ENCODE measurements at regions not wholly inside any gene's neighbourhood (a gene's known extent, or its start where the extent isn't known, plus 50 kb on each side); places are given as distances from the start of the nearest gene placed in this dataset.

DNA sequence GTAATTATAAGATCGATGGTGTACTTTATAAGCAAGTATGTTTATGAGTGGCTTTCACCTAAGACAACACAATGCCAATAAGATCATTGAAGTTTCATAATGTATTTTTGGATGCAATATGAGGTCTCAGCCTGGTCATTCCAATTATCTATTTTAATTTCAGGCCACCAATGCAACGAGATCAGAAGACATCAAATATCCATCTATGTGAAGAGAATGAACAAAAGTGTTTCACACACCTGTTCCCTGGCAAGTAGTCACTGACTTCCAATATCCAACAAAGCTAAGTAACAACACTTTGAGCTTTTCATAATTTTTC, 53.6 kb upstream of the TMCO5A start:
- Mint-ChIP-seq H3K36me3 (ENCODE audit: low read depth) (no peaks in the 10 kb centered on the region), H3K27me3 (peaks cover 8% of the 10 kb centered on the region), H3K4me3 (no peak overlapping the region), H3K9me3 (no peaks in the 10 kb centered on the region), H3K4me1 (ENCODE audit: low read depth) (no peaks in the 10 kb centered on the region), H3K27ac (no peak overlapping the region)
- POLR2A ChIA-PET: no interaction called here
- CTCF ChIA-PET: interaction anchor here (0.7 to 2.5 kb wide), 6 partner anchors 10 to 182 kb away, joined by 3 to 6 read pairs (median 4); no protein-coding TSS in a partner anchor
- TF ChIP-seq, protein P1, sequence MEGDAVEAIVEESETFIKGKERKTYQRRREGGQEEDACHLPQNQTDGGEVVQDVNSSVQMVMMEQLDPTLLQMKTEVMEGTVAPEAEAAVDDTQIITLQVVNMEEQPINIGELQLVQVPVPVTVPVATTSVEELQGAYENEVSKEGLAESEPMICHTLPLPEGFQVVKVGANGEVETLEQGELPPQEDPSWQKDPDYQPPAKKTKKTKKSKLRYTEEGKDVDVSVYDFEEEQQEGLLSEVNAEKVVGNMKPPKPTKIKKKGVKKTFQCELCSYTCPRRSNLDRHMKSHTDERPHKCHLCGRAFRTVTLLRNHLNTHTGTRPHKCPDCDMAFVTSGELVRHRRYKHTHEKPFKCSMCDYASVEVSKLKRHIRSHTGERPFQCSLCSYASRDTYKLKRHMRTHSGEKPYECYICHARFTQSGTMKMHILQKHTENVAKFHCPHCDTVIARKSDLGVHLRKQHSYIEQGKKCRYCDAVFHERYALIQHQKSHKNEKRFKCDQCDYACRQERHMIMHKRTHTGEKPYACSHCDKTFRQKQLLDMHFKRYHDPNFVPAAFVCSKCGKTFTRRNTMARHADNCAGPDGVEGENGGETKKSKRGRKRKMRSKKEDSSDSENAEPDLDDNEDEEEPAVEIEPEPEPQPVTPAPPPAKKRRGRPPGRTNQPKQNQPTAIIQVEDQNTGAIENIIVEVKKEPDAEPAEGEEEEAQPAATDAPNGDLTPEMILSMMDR (IDR thresholded peaks at IDR 0.05): peak; percentile 14
- DNase-seq (no peak), ATAC-seq (no peak)
- intact Hi-C loops (cut with micrococcal nuclease): no loop called here

DNA sequence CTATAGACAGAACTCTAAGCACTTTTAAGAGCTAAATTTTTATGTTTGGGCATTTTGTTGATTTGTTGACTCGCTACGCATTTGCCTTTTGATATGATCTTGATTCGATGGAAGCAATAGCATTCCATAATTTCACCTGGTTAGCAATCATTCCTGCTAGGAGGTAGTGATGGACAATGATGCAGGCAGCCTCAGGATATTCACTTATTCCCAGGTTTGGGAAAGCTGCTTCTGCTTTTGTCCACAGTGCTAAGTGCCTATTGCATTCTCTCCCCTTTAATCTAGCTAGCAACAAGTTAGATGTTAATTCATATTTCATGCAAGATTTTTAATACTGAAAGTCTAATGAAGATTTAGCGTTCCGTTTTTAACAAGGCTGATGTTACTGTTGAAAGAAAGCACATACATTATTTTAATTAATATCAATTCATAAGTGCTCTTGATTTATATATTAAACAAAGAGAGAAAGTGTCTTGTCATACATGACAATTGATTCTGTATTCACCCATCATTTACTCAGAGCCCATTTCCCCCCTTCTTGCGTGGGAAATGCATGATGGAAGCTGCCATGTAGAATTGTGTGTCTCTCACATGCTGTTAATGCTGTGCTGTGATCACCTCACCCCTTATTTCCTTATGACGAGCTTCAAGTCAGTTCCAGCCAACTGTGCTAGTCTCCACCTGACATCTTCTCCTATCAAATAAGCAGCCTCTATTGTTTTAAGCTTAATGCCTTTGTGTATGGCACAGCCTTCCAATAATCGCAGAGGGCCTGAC, 53.0 kb upstream of the TMCO5A start:
- no peak for DNase-seq
- no peak overlapping the region for H3K27ac Mint-ChIP-seq
- no peaks in the 10 kb centered on the region for H3K4me1 Mint-ChIP-seq (ENCODE audit: low read depth)
- peaks cover 8% of the 10 kb centered on the region for H3K27me3 Mint-ChIP-seq
- no peaks in the 10 kb centered on the region for H3K36me3 Mint-ChIP-seq (ENCODE audit: low read depth)
- POLR2A ChIA-PET: no interaction called here
- TF ChIP-seq, protein P1 (IDR thresholded peaks at IDR 0.05): no peak
- no peak for ATAC-seq
- intact Hi-C loops (cut with micrococcal nuclease): no loop called here
- CTCF ChIA-PET: interaction anchor here (0.6 to 2.5 kb wide), 7 partner anchors 10 to 1384 kb away, joined by 3 to 6 read pairs (median 3); no protein-coding TSS in a partner anchor
- H3K4me3 Mint-ChIP-seq: no peak overlapping the region
- H3K9me3 Mint-ChIP-seq: no peaks in the 10 kb centered on the region

DNA sequence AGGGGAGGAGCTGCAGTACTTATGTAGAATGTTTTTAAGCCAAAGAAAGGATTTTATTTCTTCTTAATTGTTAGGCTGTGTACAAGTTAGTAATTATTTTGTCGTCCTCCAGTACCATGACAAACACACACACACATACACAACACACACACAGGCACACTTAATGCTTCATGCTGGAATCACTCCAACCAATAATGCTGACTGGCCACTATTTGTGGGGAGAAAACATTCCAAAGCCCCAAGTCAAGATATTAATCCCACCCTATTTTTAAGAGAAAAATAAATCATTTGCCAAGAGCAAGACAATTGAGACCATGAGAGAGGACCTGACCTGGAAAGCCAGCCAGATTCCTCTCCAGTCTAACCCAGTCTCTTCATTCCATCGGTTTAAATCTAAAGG, 51.8 kb upstream of the TMCO5A start:
- ATAC-seq (no peak), DNase-seq (no peak)
- Mint-ChIP-seq H3K27me3 (peaks cover 8% of the 10 kb centered on the region), H3K9me3 (no peaks in the 10 kb centered on the region), H3K4me3 (no peak overlapping the region), H3K4me1 (ENCODE audit: low read depth) (no peaks in the 10 kb centered on the region), H3K36me3 (ENCODE audit: low read depth) (no peaks in the 10 kb centered on the region), H3K27ac (no peak overlapping the region)
- CTCF ChIA-PET: interaction anchor here (1.5 kb wide), 1 partner anchor 10 kb away, joined by 5 read pairs; no protein-coding TSS in a partner anchor
- POLR2A ChIA-PET: no interaction called here
- intact Hi-C loops (cut with micrococcal nuclease): no loop called here
- TF ChIP-seq, protein P1 (IDR thresholded peaks at IDR 0.05): no peak
